Sigmoid colon (tissue), 6 donors: ENCODE measurements at regions not wholly inside any gene's neighbourhood (a gene's known extent, or its start where the extent isn't known, plus 50 kb on each side); places are given as distances from the start of the nearest gene placed in this dataset.
"Not testable (repeated sequence)": the region's sequence is repeated elsewhere in the genome, so short reads cannot be mapped to it uniquely, and the experiment has no call there.

Experiments
- DNase-seq: peaks from one replicate; pipeline ENCODE4 v3.0.0-alpha.2; 2019
- H3K27ac ChIP-seq, 4 donors: fragments of 200-600 bp; sonication (generic); one replicate each; pipeline ENCODE4 v1.5.1; 2016 to 2019; ENCODE audit warnings: mild to moderate bottlenecking in 1 of 4
- H3K27me3 ChIP-seq, 3 donors: fragments of 200-600 bp; sonication (generic); one replicate each; pipeline ENCODE4 v1.5.1; 2019; ENCODE audit warnings: mild to moderate bottlenecking in 1 of 3
- H3K36me3 ChIP-seq, 4 donors: fragments of 200-600 bp; sonication (generic); one replicate each; pipeline ENCODE4 v1.5.1; 2016 to 2019
- H3K4me1 ChIP-seq, 4 donors: fragments of 200-600 bp; sonication (generic); one replicate each; pipeline ENCODE4 v1.5.1; 2017 to 2019
- H3K4me3 ChIP-seq, 4 donors: fragments of 200-600 bp; sonication (generic); one replicate each; pipeline ENCODE4 v1.5.1; 2017 to 2019; ENCODE audit warnings: mild to moderate bottlenecking in 2 of 4, moderate library complexity in 1 of 4
- H3K9me3 ChIP-seq, 4 donors: fragments of 200-600 bp in 3 of 4; sonication (generic) in 3 of 4; one replicate each; pipeline versions ENCODE4 v1.5.1 to v1.6.1; 2013 to 2019
- EP300 ChIP-seq, 4 donors: sonication (generic); formaldehyde crosslinking; IDR thresholded peaks; one replicate each; pipeline ENCODE4 v1.6.1; 2017; ENCODE audit warnings: antibody characterized with exemption in 4 of 4
- POLR2A ChIP-seq, 2 donors: fragments of 450-650 bp; IDR thresholded peaks; one replicate each; pipeline ENCODE4 v1.6.1; 2016; ENCODE audit warnings: antibody characterized with exemption in 2 of 2, mild to moderate bottlenecking in 2 of 2, moderate library complexity in 2 of 2
- POLR2AphosphoS5 ChIP-seq, 4 donors: sonication (generic); formaldehyde crosslinking; IDR thresholded peaks; one replicate each; pipeline ENCODE4 v1.6.1; 2017; ENCODE audit warnings: antibody characterized with exemption in 4 of 4
- WGBS, 2 donors: extraction: QIAGEN DNeasy Blood & Tissue Kit; methylation state at CpG; one replicate each; pipeline ENCODE4 v1.1.7; 2013; 5-methylcytosine and 5-hydroxymethylcytosine counted together
- intact Hi-C: fragments of 100-400 bp; cut with DNase I; formaldehyde crosslinking; loops from one replicate; pipeline ENCODE4 v1.15.1; 2023
- TF ChIP-seq, protein P1 (sequence below), 4 experiments: fragments of 450-650 bp in 3 of 4; fragments of 200-600 bp in 1 of 4; IDR thresholded peaks; one replicate each; pipeline ENCODE4 v1.5.1; 2016 to 2019; ENCODE audit warnings: antibody characterized with exemption in 4 of 4, mild to moderate bottlenecking in 3 of 4, moderate library complexity in 2 of 4
- donor health status: healthy with polysubstance abuse.
- donor health status: healthy.

DNA sequence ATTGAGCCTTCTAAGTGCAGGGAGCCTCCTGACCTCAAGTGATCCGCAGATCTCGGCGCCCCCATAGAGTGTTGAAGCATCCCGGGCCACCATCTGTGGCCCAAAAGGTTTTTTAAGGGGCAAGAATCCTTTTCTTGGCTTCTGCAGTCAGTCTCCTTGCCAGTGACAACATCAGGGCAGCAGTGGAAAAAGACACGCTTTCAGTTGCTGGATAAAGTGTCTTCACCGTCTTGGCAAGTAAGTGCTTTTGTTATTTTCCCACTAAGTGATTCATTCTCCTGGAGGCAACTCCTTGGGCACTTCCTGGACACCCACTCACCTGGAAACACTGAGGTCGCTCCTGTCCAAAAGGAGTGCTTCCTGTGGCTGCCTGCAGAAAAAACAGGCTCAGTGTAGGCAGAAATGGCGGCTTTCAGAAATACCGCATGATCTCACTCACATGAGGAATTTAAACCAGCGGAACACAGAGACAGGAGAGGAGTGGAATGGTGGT, 71.7 kb upstream of the ABHD2 start:
- no peak for TF ChIP-seq POLR2A (IDR thresholded peaks at IDR 0.05)
- peak in 1 of 4 donors; percentile 14 for TF ChIP-seq POLR2AphosphoS5 (IDR thresholded peaks at IDR 0.05)
- DNase-seq = no peak
- Histone ChIP-seq H3K4me3 (no peak overlapping the region), H3K4me1 (peaks cover 0 to 37% (median 15%) of the 10 kb centered on the region in 4 donors), H3K9me3 (no peaks in the 10 kb centered on the region), H3K27ac (peak overlapping the region in 2 of 4 donors; percentile 58 to 86), H3K27me3 (no peaks in the 10 kb centered on the region), H3K36me3 (no peaks in the 10 kb centered on the region)
- intact Hi-C loops = loop anchor here (1.0 kb wide), 1 partner anchor 112 kb away; no protein-coding TSS in a partner anchor
- 78 to 86% methylated on average over 10 of the region's 10 CpGs for WGBS, 2 donors

DNA sequence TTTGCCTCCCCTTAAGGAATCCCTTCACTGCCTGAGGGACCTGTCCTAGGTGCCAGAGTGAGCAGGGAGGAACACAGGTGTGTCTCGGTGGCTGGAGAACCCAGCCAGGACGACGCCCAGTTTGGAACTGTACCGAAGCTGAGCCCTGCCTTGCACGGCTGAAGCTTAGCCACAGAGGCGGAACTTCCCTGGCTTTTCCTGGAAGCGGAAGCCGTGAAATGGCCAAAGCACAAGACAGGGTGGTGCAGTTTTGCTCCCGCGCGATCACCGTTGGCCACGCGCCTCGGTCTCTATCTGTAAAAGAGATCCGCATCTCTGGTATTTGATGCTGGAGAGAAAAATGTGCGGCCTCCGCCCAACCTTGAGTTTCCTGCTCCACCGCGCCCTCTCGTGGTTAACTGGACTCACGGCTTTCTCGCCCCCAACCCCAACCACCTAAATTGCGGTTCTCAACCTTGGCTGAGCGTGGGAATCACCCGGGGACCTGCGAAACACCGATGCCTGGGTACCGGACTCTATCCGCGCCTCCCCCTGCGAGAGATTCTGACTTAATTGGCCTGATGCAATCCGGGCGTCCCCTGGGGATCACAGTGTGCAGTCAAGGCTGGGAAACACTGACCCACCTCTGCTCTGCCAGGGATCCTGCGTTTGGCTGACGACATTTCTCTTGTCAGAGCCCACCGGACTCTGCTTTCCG, 70.7 kb upstream of the ABHD2 start:
- H3K36me3 ChIP-seq = no peaks in the 10 kb centered on the region
- peaks cover 0 to 37% (median 15%) of the 10 kb centered on the region in 4 donors for H3K4me1 ChIP-seq
- intact Hi-C loops = loop anchor here (1.0 kb wide), 1 partner anchor 113 kb away; no protein-coding TSS in a partner anchor
- TF ChIP-seq EP300 (IDR thresholded peaks at IDR 0.05) (peak in 2 of 4 donors; percentile 20 to 34), POLR2A (IDR thresholded peaks at IDR 0.05) (no peak), POLR2AphosphoS5 (IDR thresholded peaks at IDR 0.05) (peak in 2 of 4 donors; percentile 15 to 40)
- TF ChIP-seq, protein P1, sequence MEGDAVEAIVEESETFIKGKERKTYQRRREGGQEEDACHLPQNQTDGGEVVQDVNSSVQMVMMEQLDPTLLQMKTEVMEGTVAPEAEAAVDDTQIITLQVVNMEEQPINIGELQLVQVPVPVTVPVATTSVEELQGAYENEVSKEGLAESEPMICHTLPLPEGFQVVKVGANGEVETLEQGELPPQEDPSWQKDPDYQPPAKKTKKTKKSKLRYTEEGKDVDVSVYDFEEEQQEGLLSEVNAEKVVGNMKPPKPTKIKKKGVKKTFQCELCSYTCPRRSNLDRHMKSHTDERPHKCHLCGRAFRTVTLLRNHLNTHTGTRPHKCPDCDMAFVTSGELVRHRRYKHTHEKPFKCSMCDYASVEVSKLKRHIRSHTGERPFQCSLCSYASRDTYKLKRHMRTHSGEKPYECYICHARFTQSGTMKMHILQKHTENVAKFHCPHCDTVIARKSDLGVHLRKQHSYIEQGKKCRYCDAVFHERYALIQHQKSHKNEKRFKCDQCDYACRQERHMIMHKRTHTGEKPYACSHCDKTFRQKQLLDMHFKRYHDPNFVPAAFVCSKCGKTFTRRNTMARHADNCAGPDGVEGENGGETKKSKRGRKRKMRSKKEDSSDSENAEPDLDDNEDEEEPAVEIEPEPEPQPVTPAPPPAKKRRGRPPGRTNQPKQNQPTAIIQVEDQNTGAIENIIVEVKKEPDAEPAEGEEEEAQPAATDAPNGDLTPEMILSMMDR (IDR thresholded peaks at IDR 0.05) = peak; percentile 41 to 73 (median 66)
- H3K27me3 ChIP-seq = no peaks in the 10 kb centered on the region
- H3K9me3 ChIP-seq = no peaks in the 10 kb centered on the region
- WGBS, 2 donors = 5 to 9% methylated on average over 38 of the region's 38 CpGs
- H3K27ac ChIP-seq = peak overlapping the region; percentile 14 to 86 (median 53)
- DNase-seq = peak; percentile 88
- peak overlapping the region in 3 of 4 donors; percentile 13 to 23 (median 17) for H3K4me3 ChIP-seq

DNA sequence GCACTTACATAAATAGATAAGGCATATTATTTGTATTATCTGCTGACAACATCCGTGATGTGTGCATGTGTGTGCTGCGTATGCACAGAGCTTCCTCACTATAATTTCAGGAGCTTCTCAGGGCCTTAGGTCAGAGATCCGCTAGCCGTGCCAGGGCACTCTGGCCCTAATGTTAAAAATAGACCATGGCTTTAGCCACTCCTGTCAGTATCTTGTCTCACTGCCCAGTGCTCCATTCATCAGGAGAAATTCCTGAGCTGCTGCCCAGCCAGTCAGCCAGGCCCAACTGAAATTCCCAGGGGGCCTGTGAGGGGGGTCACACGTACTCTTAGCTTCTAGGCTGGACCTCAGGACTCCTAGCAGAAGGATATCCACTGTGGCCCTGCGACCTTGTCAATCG, 70.0 kb upstream of the ABHD2 start:
- H3K4me1 ChIP-seq = peaks cover 0 to 37% (median 15%) of the 10 kb centered on the region in 4 donors
- WGBS, 2 donors = 78 to 83% methylated on average over 7 of the region's 7 CpGs
- no peaks in the 10 kb centered on the region for H3K27me3 ChIP-seq
- H3K9me3 ChIP-seq = no peaks in the 10 kb centered on the region
- TF ChIP-seq POLR2AphosphoS5 (IDR thresholded peaks at IDR 0.05) = no peak
- no peak for TF ChIP-seq EP300 (IDR thresholded peaks at IDR 0.05)
- no peak for TF ChIP-seq POLR2A (IDR thresholded peaks at IDR 0.05)
- TF ChIP-seq, protein P1 (IDR thresholded peaks at IDR 0.05) = no peak
- peak; percentile 67 for DNase-seq
- peak overlapping the region; percentile 14 to 86 (median 53) for H3K27ac ChIP-seq
- no peak overlapping the region for H3K4me3 ChIP-seq
- H3K36me3 ChIP-seq = no peaks in the 10 kb centered on the region
- intact Hi-C loops = no loop called here

DNA sequence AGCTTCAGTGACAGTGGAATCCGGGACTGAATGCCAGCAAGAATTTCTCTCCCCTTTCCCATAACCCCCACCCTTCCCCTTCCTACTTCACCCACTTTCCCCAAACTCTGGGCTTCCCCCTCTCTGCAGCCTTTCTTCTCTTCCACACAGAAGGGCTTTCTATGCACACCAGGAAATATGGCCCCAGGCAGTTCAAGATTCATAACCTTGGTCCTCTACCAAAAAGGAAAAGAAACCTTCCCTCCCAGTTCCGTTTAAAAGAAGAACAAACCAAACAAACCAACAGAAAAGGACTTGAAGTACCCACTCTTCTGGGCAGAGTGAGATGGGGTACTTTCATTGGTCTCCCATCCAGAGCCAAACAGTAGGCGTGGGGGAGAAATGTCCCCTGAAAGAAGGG, 68.8 kb upstream of the ABHD2 start:
- intact Hi-C loops = no loop called here
- TF ChIP-seq POLR2A (IDR thresholded peaks at IDR 0.05) = no peak
- TF ChIP-seq EP300 (IDR thresholded peaks at IDR 0.05) = no peak
- TF ChIP-seq, protein P1 (IDR thresholded peaks at IDR 0.05) = no peak
- no peak for TF ChIP-seq POLR2AphosphoS5 (IDR thresholded peaks at IDR 0.05)
- Histone ChIP-seq H3K36me3 (no peaks in the 10 kb centered on the region), H3K4me3 (no peak overlapping the region), H3K27ac (peak overlapping the region in 2 of 4 donors; percentile 58 to 86), H3K9me3 (no peaks in the 10 kb centered on the region), H3K4me1 (peaks cover 0 to 37% (median 15%) of the 10 kb centered on the region in 4 donors), H3K27me3 (no peaks in the 10 kb centered on the region)
- DNase-seq = no peak
- WGBS, 2 donors = 60 to 61% methylated on average over 3 of the region's 3 CpGs

DNA sequence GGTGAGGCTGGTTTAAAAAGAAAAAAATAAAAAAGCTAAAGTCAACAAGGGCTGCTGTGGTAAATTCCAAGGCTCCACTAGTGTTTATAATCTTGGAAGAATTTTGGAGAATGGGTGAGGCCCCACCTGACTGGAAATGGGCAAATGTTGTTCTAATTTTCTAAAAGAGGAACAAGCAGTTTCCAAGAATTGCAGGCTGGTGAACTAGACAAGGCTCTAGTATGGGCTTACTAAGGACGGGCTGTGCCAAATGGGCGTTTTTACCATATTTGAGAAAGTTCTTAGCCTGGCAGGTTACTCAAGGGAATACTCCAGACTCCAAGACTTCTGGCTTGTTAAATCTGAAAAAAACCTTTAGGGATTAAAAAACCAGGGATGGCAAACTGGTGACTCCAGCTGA, 67.0 kb upstream of the ABHD2 start:
- Histone ChIP-seq H3K4me3 (no peak overlapping the region), H3K9me3 (peaks cover 0 to 5% (median 0%) of the 10 kb centered on the region in 4 donors), H3K27ac (peak overlapping the region; percentile 40 to 86 (median 61)), H3K4me1 (peaks cover 0 to 37% (median 15%) of the 10 kb centered on the region in 4 donors), H3K27me3 (no peaks in the 10 kb centered on the region), H3K36me3 (no peaks in the 10 kb centered on the region)
- intact Hi-C loops = no loop called here
- TF ChIP-seq POLR2AphosphoS5 (IDR thresholded peaks at IDR 0.05) (peak in 1 of 4 donors; percentile 37), EP300 (IDR thresholded peaks at IDR 0.05) (peak in 1 of 4 donors; percentile 42)
- TF ChIP-seq, protein P1 (IDR thresholded peaks at IDR 0.05) = no peak
- no peak for DNase-seq
- WGBS, 2 donors = 44 to 59% methylated on average over 2 of the region's 2 CpGs

DNA sequence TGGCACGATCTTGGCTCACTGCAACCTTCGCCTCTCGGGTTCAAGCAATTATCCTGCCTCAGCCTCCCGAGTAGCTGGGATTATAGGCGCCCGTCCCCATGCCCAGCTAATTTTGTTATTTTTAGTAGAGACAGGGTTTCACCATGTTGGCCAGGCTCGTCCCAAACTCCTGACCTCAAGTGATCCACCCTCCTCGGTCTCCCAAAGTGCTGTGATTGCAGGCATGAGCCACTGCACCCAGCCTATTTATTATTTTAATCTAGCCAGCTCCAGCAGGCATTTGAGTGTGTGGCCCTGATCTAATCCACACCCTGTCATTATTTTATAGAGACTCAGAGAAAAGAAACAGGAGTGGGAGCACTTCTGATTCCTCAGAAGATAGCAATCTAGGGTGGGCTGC, 66.4 kb upstream of the ABHD2 start:
- H3K9me3 ChIP-seq, intact Hi-C loops, H3K4me3 ChIP-seq, H3K27me3 ChIP-seq, H3K36me3 ChIP-seq, DNase-seq: not testable (repeated sequence)
- 86 to 89% methylated on average over 8 of the region's 8 CpGs for WGBS, 2 donors
- peak overlapping the region; percentile 40 to 86 (median 61) for H3K27ac ChIP-seq
- peaks cover 0 to 36% (median 15%) of the 10 kb centered on the region in 4 donors for H3K4me1 ChIP-seq
